ENCODE measurements at regions not wholly inside any gene's neighbourhood (a gene's known extent, or its start where the extent isn't known, plus 50 kb on each side); places are given as distances from the start of the nearest gene placed in this dataset. TPM values are rescaled to one million over a fixed set of nuclear protein-coding genes. Genes with fewer than 3 reads are reported as not detected.

DNA sequence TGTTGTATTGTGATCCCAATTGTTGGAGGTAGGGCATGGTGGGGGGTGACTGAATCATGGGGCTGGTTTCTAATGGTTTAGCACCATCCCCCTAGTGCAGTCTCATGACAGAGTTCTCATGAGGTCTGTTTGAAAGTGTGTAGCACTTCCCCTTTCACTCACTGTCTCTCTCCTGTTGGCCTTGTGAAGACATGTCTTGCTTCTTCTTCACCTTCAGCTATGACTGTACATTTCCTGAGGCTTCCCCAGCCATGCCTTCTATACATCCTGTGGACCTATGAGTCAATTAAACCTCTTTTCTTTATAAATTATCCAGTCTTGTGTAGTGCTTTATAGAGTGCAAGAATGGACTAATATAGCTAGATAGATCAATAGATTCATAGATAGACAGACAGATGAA, 230.0 kb downstream of the MAGEE1 start:
- Histone ChIP-seq H3K27me3 (ENCODE audit: control insufficient read depth in 2 of 2, insufficient read depth in 2 of 2, low read length in 2 of 2) (no peaks in the 10 kb centered on the region), H3K36me3 (ENCODE audit: control insufficient read depth in 2 of 2, extremely low read depth in 1 of 2, insufficient read depth in 2 of 2, low read length in 2 of 2) (no peaks in the 10 kb centered on the region), H2AFZ (ENCODE audit: low read depth, low read length) (no peak overlapping the region), H3K9ac (replicated peaks; ENCODE audit: extremely low read depth, insufficient read depth, low read length) (no peak overlapping the region), H3K9me1 (replicated peaks; ENCODE audit: control insufficient read depth, extremely low read depth, insufficient read depth, low read length) (no peaks in the 10 kb centered on the region), H3K4me3 (replicated peaks in 1 of 3; ENCODE audit: insufficient read depth in 1 of 3, low read depth in 1 of 3, low read length in 3 of 3) (no peak overlapping the region), H3K9me3 (replicated peaks; ENCODE audit: control insufficient read depth, insufficient read depth, low read length) (no peaks in the 10 kb centered on the region), H3K27ac (ENCODE audit: insufficient read depth, low read depth, low read length) (no peak overlapping the region), H3K4me2 (ENCODE audit: insufficient read depth, low read length) (no peak overlapping the region), H4K20me1 (replicated peaks; ENCODE audit: control insufficient read depth, extremely low read depth, insufficient read depth, low read length) (no peaks in the 10 kb centered on the region), H3K4me1 (ENCODE audit: control insufficient read depth, extremely low read depth, insufficient read depth, low read length) (no peaks in the 10 kb centered on the region), H3K79me2 (ENCODE audit: control insufficient read depth, insufficient read depth, low read length) (no peaks in the 10 kb centered on the region)
- dilution Hi-C loops (cut with MboI; ENCODE audit: extremely low pct_ligation_motif_present, low sequenced_read_pairs): no loop called here
- POLR2A ChIA-PET: no interaction called here
- BruUV-seq (replicated peaks): no TSS peak
- TF ChIP-seq MYC (IDR thresholded peaks at IDR 0.05; ENCODE audit: low read depth, low read length) (no peak), EZH2 (IDR thresholded peaks at IDR 0.05; ENCODE audit: borderline replicate concordance, low read depth, low read length, severe bottlenecking) (no peak), GATA2 (IDR thresholded peaks at IDR 0.05; ENCODE audit: insufficient read depth, insufficient read length, low read depth, low read length) (no peak), FOS (IDR thresholded peaks at IDR 0.05; ENCODE audit: borderline replicate concordance, insufficient read depth, low read length) (no peak), POLR2AphosphoS5 (IDR thresholded peaks at IDR 0.05; ENCODE audit: insufficient read depth, low read depth, low read length) (no peak), JUN (IDR thresholded peaks at IDR 0.05; ENCODE audit: borderline replicate concordance, insufficient read depth, insufficient read length, low read depth) (no peak), POLR2A (IDR thresholded peaks at IDR 0.05; ENCODE audit: low read depth, low read length) (no peak)
- TF ChIP-seq, protein P1, sequence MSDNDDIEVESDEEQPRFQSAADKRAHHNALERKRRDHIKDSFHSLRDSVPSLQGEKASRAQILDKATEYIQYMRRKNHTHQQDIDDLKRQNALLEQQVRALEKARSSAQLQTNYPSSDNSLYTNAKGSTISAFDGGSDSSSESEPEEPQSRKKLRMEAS (IDR thresholded peaks at IDR 0.05; ENCODE audit: insufficient read depth, insufficient read length): no peak
- TF ChIP-seq, protein P2, sequence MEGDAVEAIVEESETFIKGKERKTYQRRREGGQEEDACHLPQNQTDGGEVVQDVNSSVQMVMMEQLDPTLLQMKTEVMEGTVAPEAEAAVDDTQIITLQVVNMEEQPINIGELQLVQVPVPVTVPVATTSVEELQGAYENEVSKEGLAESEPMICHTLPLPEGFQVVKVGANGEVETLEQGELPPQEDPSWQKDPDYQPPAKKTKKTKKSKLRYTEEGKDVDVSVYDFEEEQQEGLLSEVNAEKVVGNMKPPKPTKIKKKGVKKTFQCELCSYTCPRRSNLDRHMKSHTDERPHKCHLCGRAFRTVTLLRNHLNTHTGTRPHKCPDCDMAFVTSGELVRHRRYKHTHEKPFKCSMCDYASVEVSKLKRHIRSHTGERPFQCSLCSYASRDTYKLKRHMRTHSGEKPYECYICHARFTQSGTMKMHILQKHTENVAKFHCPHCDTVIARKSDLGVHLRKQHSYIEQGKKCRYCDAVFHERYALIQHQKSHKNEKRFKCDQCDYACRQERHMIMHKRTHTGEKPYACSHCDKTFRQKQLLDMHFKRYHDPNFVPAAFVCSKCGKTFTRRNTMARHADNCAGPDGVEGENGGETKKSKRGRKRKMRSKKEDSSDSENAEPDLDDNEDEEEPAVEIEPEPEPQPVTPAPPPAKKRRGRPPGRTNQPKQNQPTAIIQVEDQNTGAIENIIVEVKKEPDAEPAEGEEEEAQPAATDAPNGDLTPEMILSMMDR (IDR thresholded peaks at IDR 0.05; ENCODE audit: extremely low read depth in 1 of 2, insufficient read depth in 1 of 2, low read depth in 1 of 2, low read length in 2 of 2): no peak
- intact Hi-C loops (cut with micrococcal nuclease): no loop called here
- CTCF ChIA-PET: no interaction called here
- no peak for DNase-seq (ENCODE audit: low read depth, low spot score)
- FAIRE-seq: no peak

Small RNA genes in the stretch of these regions (small RNA-seq; reads per million reads assigned to genes)
- gene RNA5SP508 (ENCODE audit: insufficient read depth, insufficient read length, low read depth, low replicate concordance): not detected

All from endothelial cell of umbilical vein (primary cell).